ENCODE measurements at regions not wholly inside any gene's neighbourhood (a gene's known extent, or its start where the extent isn't known, plus 50 kb on each side); places are given as distances from the start of the nearest gene placed in this dataset.

GRCh38 chr3:72341380-72341770 is 506.9 kb downstream of the SHQ1 start:
- TF ChIP-seq CTCF (IDR thresholded peaks at IDR 0.05; ENCODE audit: low read length): no peak
- no peak for TF ChIP-seq EZH2phosphoT487 (IDR thresholded peaks at IDR 0.05; ENCODE audit: low read length)
